HG03571 (cell line): ENCODE measurements at regions not wholly inside any gene's neighbourhood (a gene's known extent, or its start where the extent isn't known, plus 50 kb on each side); places are given as distances from the start of the nearest gene placed in this dataset.
"Not testable (repeated sequence)": the region's sequence is repeated elsewhere in the genome, so short reads cannot be mapped to it uniquely, and the experiment has no call there.

ENCODE experiments used
- ATAC-seq: cut with Tn5 transposase; IDR thresholded peaks from one replicate; pipeline ENCODE4 v1.9.1; 2021; ENCODE audit not compliant: unreplicated experiment

GRCh38 chr12:54799966-54800365 lies 54.4 kb upstream of the MUCL1 start:
- not testable (repeated sequence) for ATAC-seq

- ATAC-seq: no peak
Measured at GRCh38 chr12:54798651-54799050, 55.7 kb upstream of the MUCL1 start.

GRCh38 chr12:54796991-54797390 lies 57.3 kb upstream of the MUCL1 start:
- ATAC-seq: no peak

GRCh38 chr12:54795644-54796043 lies 58.7 kb upstream of the MUCL1 start:
- ATAC-seq: no peak

- ATAC-seq: no peak
Measured at GRCh38 chr12:54786081-54786480, 68.2 kb upstream of the MUCL1 start.

GRCh38 chr12:54784115-54784514 lies 70.2 kb upstream of the MUCL1 start:
- ATAC-seq: no peak

- ATAC-seq: not testable (repeated sequence)
Measured at GRCh38 chr12:54777031-54777430, 77.3 kb upstream of the MUCL1 start.

GRCh38 chr12:54773593-54773992 lies 80.7 kb upstream of the MUCL1 start:
- no peak for ATAC-seq

- ATAC-seq: no peak
Measured at GRCh38 chr12:54765652-54766051, 88.7 kb upstream of the MUCL1 start.

- ATAC-seq: no peak
Measured at GRCh38 chr12:54762390-54762789, 91.9 kb upstream of the MUCL1 start.

GRCh38 chr12:54759751-54760150 lies 94.6 kb upstream of the MUCL1 start:
- no peak for ATAC-seq

GRCh38 chr12:54751493-54751892 lies 102.8 kb upstream of the MUCL1 start:
- no peak for ATAC-seq

GRCh38 chr12:54749191-54749818 lies 101.1 kb upstream of the DCD start:
- ATAC-seq: peak; percentile 78

GRCh38 chr12:54744590-54744989 lies 96.4 kb upstream of the DCD start:
- no peak for ATAC-seq

GRCh38 chr12:54740882-54741281 lies 92.7 kb upstream of the DCD start:
- ATAC-seq: no peak

- no peak for ATAC-seq
Measured at GRCh38 chr12:54736549-54736948, 88.4 kb upstream of the DCD start.

- no peak for ATAC-seq
Measured at GRCh38 chr12:54734196-54734950, 86.2 kb upstream of the DCD start.

GRCh38 chr12:54725233-54725843 lies 77.2 kb upstream of the DCD start:
- ATAC-seq: no peak

GRCh38 chr12:54723379-54724256 lies 75.5 kb upstream of the DCD start:
- no peak for ATAC-seq

GRCh38 chr12:54721312-54721711 lies 73.1 kb upstream of the DCD start:
- ATAC-seq: no peak

- no peak for ATAC-seq
Measured at GRCh38 chr12:54719691-54720090, 71.5 kb upstream of the DCD start.
